GM21447 (cell line): ENCODE measurements at regions not wholly inside any gene's neighbourhood (a gene's known extent, or its start where the extent isn't known, plus 50 kb on each side); places are given as distances from the start of the nearest gene placed in this dataset.
"Not testable (repeated sequence)": the region's sequence is repeated elsewhere in the genome, so short reads cannot be mapped to it uniquely, and the experiment has no call there.

Experiments
- ATAC-seq: cut with Tn5 transposase; IDR thresholded peaks from one replicate; pipeline ENCODE4 v1.9.1; 2021; ENCODE audit not compliant: unreplicated experiment

DNA sequence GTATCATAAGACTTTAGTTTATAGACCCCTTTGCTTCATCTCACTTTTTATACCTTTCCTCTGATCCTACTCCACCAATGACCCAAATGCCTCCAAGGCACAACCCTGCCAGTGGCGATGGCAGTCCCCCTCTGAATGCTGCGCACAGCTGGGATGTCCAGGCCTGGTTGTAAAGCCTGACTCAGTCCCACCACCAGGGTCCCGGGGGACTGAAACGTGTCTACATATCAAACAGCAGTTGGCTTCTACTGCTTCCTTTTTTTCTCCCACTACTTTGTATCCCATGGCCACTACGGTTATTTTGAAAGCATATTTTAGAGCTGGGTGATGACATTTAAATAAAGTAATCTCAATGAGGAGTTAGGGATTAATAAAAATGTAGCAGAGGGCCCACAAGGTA, 329.8 kb upstream of the PSMD7 start:
- no peak for ATAC-seq

DNA sequence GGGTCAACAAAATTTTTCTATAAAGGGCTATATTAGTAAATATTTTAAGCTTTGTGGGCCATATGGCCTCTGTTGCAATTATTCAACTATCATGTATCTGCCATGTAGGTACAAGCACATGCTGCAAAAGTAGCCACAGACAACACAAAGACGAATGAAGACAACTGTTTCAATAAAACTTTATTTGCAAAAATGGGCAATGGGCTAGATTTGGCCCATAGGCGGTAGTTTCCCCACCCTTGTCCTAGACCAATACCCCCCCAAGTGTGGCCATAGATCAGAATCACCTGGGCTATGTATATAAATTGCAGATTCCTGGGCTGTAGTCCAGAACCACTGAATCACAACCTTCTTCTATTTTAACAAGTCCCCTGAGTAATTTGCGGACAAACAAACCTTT, 331.0 kb upstream of the PSMD7 start:
- ATAC-seq, result no peak

DNA sequence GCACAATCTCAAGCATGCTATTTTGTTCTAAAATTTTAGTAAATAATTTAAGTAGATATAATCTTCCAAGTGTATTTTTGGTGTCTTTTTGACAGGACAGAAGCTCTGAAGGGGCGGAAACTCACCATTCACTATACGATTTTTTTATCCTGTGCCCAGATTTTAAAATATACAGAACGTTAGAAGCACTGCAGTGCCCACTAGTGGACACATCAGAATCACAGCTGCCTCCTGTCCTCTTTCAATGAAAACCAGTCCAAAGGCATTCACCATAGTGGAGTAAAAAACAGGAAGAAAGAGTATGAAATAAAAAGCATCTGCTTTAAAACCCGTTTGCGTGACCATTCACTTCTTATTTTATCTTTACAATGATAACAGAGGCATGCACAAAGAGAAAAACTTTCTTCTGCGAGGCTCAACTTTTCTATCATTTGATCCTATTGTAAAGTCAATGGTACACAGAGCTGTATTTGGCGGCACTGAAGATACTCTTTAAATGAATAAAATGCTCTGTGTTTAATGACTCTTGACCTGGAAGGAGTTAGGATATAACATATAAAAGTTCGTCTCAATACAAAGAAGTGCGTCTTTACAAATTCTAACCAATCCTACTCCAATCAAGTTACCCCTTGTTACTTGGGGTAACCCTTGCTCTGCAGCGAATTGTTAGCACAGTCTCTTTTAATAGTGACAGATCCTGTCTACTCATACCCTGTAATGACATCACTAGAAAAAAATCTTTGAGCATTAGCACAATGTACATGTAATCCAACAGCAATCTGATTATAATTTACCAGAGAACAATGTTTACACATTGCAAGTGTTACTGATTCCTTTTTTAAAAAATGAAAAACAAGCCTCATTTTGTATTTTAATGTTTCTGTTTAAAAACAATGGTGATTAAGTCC, 339.8 kb upstream of the PSMD7 start:
- no peak for ATAC-seq

DNA sequence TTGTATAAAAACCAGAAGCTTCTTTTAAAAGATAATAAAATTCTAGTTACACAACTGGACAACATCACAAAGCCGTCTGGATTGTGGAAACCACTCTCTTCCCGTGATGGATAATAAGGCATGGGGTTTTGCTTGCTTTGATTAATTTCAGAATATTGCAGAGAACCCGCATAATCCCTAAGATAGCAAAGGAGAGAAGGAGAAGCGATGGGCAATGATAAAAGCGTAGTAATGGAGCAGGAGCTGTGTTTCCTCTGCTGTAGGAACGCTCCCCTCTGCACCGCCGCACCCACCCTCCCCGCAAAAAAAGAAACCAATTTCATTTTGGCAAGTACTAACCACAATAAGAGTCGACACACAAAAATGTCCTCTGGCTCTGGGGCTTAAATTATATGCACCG, 340.9 kb upstream of the PSMD7 start:
- ATAC-seq, result no peak

DNA sequence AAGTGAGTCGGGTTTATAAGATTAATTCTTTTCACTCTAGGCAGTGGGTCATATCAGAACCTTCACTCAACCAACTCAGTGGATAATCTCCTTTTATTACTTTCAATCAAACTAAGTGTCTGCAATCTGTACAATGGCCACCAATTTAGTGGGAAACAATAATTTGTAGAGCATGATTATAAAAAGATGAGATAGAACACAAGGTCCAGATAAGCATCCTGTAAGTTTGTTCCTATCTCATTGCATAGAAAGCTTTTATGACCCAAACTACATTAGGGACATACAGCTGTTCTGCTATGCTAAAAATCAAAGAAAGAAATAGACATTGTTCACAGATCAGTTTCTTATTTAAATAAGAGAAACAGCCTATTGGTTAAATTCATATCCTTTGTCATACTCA, 341.4 kb upstream of the PSMD7 start:
- no peak for ATAC-seq

DNA sequence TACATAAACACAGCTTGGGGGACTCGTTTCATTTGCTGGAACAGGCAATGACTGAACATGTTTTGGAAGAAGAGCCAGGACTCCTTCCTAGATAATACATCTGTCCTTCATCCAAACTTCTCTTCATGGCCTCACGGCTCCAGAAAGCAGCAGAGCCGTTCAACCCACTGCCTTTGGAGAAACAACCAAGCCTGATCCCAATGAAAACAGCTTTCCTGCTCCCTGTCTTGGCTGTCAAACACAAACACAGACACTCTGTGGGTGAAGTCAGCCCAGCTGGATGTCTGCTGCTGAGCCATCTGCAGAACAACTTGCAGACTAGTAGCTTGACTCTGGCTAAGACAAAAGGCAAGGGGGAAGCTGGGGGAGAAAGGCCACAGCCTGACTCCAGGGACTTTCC, 345.1 kb upstream of the PSMD7 start:
- no peak for ATAC-seq

DNA sequence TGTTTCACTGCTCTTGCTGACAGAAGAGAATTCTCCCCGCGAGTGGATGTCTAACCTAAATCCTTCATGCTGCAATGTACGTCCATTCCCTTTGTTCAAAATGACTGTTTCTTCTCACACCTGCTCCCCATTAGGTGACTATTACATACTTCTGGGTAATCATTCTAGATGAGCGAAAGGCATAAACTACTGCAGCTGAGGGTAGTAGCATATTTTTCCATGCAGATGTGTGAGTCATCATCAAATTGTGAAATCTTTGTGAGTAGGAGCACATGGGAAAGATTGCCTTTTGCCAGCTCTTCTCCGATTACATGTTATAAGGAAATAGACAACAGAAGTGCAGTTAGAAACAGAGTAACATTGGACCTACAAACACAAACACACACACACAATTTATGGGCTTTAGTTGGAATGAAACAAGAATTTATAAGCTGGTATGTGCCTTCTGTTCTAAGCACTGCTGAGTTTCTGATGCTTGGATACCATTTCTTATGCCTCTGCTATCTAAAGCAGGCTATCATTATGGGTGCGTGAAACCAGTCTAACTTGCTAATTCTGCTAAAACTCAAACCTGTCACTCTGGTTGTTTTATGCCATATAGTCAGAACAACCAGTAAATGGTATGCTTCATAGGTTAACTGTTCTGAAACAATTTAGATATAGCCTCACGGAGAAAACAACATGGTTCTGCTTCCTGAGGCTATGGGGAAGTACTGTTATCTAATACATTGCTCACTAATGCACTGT, 346.9 kb upstream of the PSMD7 start:
- no peak for ATAC-seq

DNA sequence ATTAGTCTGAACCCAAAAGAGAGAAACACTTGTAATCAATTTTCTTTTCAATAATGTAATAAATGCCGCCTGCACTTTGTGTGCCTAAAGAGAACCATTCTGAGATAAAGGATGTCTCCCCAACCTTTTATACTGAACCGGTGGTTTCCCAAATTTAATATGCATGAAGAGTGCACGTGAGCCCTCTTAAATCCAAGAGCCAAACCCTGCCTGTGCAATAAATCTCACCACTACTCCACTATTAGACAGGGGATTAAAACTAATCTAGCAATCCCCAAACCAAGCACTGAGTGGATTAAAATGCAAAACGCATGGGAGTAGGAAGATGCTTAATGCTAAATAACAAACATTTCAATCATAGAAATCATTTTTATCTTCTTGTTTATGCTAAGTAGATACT, 351.0 kb upstream of the PSMD7 start:
- no peak for ATAC-seq

DNA sequence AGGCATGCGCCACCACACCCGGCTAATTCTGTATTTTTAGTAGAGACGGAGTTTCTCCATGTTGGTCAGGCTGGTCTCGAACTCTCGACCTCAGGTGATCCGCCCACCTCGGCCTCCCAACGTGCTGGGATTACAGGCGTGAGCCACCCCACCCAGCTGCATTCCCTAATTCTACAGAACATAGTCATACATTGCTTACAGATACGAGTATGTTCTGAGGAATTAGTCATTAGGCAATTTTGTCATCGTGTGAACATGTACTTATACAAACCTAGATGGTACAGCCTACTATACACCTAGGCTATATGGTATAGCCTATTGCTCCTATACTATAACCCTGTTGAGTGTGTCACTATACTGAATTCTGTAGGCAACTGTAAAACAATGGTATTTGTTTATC, 353.4 kb upstream of the PSMD7 start:
- ATAC-seq, result not testable (repeated sequence)

DNA sequence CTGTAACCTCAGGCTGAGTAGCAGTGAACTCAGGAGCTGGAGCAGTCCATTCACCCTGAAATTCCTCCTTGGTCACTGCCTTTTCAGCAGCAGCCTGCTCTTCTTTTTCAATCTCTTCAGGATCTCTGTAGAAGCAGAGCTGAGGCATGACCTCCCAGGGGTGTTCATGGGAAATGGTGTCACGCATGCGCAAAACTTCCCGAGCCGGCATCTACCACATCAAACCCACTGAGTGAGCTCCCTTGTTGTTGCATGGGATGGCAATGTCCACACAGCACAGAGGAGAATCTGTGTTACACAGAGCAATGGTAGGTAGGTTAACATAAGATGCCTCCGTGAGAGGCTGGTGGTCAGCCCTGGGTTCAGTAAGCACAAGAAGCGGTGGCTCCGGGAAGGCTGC, 355.8 kb upstream of the PSMD7 start:
- not testable (repeated sequence) for ATAC-seq

DNA sequence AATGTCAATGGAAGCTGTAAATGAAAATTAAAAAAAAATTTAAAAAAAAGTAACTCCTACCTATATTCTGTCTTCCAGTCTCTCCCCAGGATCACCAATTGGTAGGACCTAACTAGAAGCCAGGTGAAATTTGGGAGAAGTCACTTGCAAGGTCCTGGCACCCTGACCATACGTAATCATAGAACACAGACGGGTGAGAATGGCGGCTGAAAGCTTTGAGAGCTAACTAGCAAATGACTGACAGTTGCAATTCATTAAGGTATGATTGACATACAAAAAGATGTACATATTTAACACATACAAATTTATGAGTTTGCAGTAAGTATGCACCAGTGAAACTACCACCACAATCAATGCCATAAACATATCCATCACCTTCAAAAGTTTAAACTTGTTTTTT, 372.7 kb upstream of the PSMD7 start:
- no peak for ATAC-seq

DNA sequence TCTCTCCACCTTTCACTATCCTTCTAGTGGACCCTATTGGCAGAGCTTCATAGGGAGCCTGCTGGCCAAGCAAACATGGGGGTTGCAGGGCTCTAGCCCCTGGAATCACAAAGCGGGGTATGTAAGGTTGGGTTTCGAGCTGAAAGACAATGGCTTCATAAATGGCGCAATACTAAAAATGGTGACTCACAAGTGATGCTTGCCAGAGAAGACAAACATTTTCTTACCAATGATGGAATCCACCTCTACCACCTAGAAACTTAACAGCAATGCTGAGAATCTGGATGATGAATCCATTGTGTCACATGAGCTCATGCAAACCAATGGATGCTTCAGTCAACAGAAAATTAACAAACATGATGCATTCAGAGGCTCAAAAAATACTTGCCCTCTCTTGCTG, 375.3 kb upstream of the PSMD7 start:
- ATAC-seq, result no peak

DNA sequence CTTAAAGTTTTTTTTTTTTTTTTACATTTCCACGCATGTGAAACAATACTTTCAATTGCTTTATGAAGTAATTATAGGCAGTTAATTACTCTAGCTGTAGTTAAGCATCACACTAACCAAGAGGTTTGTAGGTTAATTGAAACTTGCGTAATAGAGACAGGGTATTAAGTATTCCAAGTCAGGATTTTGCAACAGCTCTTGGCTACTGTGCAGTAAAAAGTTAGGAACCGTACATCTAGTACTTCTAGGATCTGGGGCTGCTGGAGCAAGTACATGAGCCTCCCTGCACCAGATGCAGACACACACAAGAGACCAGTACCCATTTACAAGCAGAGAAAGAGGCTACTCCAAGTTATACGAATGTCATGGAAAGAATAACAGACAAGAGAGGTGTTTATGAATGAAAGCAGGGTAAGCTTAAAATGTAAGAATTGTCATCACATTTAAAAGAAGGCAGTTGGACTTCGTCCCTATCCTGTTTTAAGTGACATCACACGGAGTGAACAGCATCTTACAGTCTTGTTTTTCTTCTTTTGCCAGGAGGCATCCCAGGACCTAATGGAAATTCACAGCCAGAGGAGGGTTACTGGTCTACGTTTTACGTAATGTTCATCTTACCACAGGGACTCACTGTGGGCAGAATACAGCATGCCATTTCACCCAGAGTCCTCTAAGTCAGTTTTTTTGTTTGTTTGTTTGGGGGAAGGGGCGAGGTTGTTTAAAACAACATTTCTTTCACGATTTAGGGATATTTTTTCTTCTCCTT, 379.6 kb upstream of the PSMD7 start:
- no peak for ATAC-seq

DNA sequence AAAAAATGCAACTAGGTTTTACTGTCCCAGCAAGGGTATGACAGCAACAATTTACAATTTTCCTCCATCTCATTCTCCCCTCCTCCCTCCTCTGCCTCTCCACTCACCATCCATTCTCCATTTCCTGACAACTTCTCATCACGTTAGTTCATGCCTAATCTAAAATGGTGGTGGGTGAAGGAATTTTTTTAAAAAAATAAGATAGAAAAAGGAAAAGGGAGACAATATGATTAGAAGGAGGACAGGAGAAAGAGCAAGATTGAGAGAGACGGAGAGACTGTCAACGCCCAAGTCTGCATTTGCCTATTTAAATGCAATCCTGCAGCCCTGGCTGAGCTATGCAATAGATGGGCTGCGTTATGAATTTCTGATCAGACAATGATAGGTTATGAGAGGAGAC, 380.7 kb upstream of the PSMD7 start:
- no peak for ATAC-seq

DNA sequence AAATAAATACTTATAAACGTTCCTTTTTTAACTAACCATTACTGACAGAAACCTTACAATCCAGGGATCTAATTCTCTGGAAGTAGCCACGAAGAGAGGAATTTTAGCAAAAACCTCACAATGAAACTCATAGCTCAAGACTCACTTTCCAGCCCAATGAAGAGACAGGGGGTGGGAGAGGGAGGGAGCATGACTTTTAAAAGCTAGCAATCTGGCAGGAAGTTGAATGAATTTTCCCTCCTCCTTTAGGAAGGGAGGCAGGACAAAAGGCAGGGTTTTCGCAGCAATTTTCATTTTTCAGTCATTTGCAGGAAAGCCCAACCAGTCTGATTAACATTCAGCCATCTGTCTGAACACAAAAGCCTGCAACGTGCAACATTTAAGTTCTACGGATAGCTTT, 381.5 kb upstream of the PSMD7 start:
- no peak for ATAC-seq

DNA sequence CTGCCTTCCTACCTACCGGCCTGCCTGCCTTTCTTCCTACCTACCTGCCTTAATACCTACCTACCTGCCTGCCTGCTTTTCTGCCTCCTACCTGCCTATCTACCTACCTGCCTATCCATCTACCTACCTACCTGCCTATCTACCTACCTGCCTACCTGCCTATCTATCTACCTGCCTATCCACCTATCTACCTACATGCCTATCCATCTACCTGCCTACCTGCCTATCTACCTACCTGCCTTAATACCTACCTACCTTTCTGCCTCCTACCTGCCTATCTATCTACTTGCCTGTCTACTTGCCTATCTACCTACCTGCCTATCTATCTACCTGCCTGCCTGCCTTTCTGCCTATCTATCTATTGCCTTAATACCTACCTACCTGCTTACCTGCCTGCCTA, 383.8 kb upstream of the PSMD7 start:
- ATAC-seq, result no peak

DNA sequence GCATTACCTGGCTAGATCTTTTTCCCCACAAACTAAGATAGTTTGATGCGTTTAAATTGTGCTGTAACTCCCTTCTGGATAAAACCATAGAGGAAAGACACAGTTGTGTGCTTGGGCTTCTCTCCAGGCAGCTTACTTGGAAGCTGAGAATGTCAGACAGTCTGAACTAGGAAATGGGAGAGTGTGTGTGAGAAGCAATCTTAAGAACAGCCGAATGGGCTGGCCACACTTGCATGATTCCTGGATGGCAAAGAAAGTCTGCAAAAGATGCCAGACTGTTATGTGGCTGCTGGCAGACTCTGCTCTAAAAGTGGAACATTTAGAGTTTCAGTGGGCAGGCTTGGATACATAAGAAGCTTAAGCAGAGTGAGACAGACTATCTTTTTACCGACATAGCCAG, 384.3 kb upstream of the PSMD7 start:
- no peak for ATAC-seq

DNA sequence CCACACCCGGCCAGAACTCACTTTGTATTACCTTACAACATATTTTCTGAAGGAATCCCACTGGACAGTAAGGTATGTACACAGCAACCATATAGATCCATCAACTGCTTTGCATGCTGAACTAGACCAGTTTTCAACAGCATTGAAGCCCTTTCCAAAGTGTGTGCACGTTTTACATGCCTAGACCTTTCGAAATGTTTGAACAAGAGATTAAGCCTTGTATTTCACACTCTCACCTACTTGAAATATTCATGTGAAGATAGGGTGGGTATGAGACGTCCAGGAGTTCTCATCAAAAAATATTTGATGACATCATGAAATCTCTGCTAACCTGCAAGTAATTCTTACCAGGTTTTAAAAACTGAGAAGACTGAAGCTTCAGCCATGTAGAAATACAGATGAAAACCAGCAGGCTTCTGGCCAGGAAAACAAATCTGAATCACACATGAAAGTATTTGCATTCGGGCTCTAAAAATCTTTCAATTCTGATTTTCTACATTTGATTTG, 387.0 kb upstream of the PSMD7 start:
- no peak for ATAC-seq

DNA sequence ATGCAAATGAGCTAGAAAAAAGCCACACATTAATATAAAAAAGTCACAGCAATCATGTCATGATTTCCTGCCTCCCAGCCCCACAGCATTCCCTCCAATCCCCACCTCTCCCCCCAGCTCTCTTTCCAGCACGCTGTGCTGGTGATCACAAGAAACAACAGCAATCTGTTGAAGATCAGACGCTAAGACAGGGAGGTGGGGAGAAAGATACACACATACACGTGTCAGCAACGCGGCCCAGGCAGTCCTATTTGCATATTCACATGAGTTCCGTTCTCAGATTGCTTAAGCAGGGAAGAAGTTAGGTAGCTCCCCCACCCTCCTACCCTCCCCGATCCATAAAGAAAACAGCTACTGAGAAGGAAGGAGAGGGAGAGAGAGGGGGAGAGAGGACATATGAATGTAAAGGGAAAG, 405.5 kb upstream of the PSMD7 start:
- no peak for ATAC-seq

DNA sequence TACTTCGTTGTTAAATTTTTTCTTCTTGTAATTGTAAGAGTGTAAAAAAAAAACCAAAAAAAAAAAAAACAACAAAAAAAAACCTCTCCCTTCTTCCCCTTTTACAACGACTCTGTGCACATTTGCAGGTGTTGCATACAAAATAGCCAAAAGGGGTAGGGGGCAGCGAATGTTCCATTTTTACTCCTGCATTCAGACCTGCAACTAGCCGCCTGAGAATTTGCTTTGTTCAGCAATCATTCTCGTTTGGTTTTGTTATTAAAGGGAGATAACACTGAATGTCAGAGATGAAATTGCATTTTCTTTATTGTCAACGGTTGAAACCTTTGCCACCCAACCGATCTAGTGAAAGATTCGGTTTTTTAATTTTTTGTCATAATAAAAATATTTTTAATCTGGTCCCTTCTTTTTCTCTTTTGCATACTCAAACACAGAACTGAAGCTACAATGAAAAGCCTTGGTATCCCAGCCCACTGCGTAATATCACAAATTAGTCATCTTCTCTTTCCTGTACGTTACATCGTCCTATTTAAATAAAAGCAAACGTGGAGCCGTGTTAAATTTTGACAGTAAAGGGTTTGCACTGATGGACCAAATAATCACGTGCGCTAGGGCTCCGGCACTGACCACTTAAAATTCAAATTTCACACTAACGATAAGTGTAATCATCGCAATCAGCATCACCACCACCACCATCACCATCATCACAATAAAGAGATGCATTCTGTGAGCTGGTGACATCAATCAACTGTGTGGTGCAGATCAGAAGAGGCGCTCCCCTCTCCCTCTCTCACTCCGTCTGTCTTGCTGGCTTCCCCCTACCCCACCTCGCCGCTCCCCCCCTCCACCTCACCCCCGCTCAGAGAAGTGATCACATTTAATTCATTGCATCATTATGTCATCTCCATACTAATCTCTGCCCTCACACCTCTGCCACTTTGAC, 406.2 kb upstream of the PSMD7 start:
- no peak for ATAC-seq
